ENCODE measurements at regions not wholly inside any gene's neighbourhood (a gene's known extent, or its start where the extent isn't known, plus 50 kb on each side); places are given as distances from the start of the nearest gene placed in this dataset.

- Histone ChIP-seq H4K8ac (ENCODE audit: low read depth in 2 of 2, low read length in 2 of 2) (no peak overlapping the region), H3K27ac (ENCODE audit: insufficient read depth, low read length) (no peak overlapping the region), H3K9ac (ENCODE audit: low read depth, low read length) (no peak overlapping the region), H2AK9ac (replicated peaks; ENCODE audit: low read depth, low read length, poor library complexity) (no peak overlapping the region), H3K79me1 (ENCODE audit: low read depth in 1 of 2, low read length in 2 of 2) (no peaks in the 10 kb centered on the region), H3K27me3 (ENCODE audit: control insufficient read depth, insufficient read depth, low read length) (no peaks in the 10 kb centered on the region), H2BK120ac (ENCODE audit: low read depth, low read length) (no peak overlapping the region), H2BK15ac (ENCODE audit: low read depth, low read length) (no peak overlapping the region), H3K4me1 (ENCODE audit: control insufficient read depth, insufficient read depth, low read length) (no peaks in the 10 kb centered on the region), H4K91ac (ENCODE audit: insufficient read depth, low read depth, low read length) (no peak overlapping the region), H4K5ac (ENCODE audit: low read depth, low read length) (no peak overlapping the region), H3K14ac (replicated peaks; ENCODE audit: low read depth, low read length) (no peak overlapping the region), H2BK20ac (ENCODE audit: low read depth, low read length) (no peak overlapping the region), H2BK5ac (ENCODE audit: low read depth, low read length, poor library complexity, severe bottlenecking) (no peak overlapping the region), H2AK5ac (ENCODE audit: low read depth, low read length) (no peak overlapping the region), H3K4ac (ENCODE audit: low read depth, low read length) (no peak overlapping the region), H3K9me3 (ENCODE audit: control insufficient read depth, insufficient read depth, low read length) (no peaks in the 10 kb centered on the region), H3K56ac (ENCODE audit: extremely low read depth, insufficient read depth, low read length) (no peak overlapping the region), H3K9me1 (ENCODE audit: insufficient read depth, low read length) (no peaks in the 10 kb centered on the region), H3K18ac (ENCODE audit: low read depth, low read length) (no peak overlapping the region), H3K4me2 (ENCODE audit: low read depth, low read length) (no peak overlapping the region), H2AFZ (replicated peaks; ENCODE audit: low read length, poor library complexity) (no peak overlapping the region), H3K23ac (ENCODE audit: low read depth, low read length) (no peak overlapping the region), H4K20me1 (ENCODE audit: insufficient read depth, low read length) (no peaks in the 10 kb centered on the region), H3K4me3 (ENCODE audit: insufficient read depth, low read depth, low read length) (no peak overlapping the region), H3K36me3 (ENCODE audit: control insufficient read depth, insufficient read depth, low read length) (no peaks in the 10 kb centered on the region)
- ATAC-seq (ENCODE audit: low read depth), result no peak
- no peak for TF ChIP-seq RAD21 (IDR thresholded peaks at IDR 0.05; ENCODE audit: low read length)
- no peak for DNase-seq
- BruUV-seq (replicated peaks), result no TSS peak
- POLR2A ChIA-PET (ENCODE audit: unreplicated experiment), result no interaction called here
- in situ Hi-C loops (cut with MboI; ENCODE audit: low sequenced_read_pairs) (no loop called here), dilution Hi-C loops (cut with HindIII; ENCODE audit: low sequenced_read_pairs, unreplicated experiment) (no loop called here), intact Hi-C loops (cut with micrococcal nuclease) (no loop called here)
- CTCF ChIA-PET, result no interaction called here
- WGBS, 2 experiments (ENCODE audit: extremely low coverage in 2 of 2, insufficient read length in 1 of 2), result 0% methylated on average over 1 of the region's 4 CpGs; no CpG with 5 or more reads in 1 of the 2 experiments
These were observed 407.2 kb upstream of the CCL2 start for GRCh38 chr17:33847900-33848299.

Measured in IMR-90 (cell line).